ENCODE measurements at regions not wholly inside any gene's neighbourhood (a gene's known extent, or its start where the extent isn't known, plus 50 kb on each side); places are given as distances from the start of the nearest gene placed in this dataset.
"Not testable (repeated sequence)": the region's sequence is repeated elsewhere in the genome, so short reads cannot be mapped to it uniquely, and the experiment has no call there.

DNA sequence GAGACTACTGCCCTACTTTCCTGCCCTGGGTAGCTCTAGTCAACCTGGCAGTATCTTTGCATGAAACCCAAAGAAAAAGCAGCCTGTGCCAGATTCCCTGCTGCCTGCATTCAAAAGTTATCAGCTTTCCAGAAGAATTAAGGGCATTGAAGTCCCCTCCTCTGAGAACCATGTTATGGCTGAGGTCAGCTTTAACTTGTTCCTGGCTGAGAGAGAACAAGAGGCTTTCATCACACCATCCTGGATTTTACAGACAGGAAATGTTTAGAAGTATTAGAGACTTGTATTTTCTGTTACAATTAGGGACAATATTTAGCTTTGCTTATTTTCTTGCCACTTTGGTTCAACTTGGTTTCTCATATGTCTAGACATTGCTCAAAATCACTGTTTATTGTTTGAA is 238.8 kb downstream of the ARL4A start:
- H3K27ac ChIP-seq = no peak overlapping the region
- TF ChIP-seq, protein P1, sequence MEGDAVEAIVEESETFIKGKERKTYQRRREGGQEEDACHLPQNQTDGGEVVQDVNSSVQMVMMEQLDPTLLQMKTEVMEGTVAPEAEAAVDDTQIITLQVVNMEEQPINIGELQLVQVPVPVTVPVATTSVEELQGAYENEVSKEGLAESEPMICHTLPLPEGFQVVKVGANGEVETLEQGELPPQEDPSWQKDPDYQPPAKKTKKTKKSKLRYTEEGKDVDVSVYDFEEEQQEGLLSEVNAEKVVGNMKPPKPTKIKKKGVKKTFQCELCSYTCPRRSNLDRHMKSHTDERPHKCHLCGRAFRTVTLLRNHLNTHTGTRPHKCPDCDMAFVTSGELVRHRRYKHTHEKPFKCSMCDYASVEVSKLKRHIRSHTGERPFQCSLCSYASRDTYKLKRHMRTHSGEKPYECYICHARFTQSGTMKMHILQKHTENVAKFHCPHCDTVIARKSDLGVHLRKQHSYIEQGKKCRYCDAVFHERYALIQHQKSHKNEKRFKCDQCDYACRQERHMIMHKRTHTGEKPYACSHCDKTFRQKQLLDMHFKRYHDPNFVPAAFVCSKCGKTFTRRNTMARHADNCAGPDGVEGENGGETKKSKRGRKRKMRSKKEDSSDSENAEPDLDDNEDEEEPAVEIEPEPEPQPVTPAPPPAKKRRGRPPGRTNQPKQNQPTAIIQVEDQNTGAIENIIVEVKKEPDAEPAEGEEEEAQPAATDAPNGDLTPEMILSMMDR (conservative IDR thresholded peaks at IDR 0.05) = no peak

DNA sequence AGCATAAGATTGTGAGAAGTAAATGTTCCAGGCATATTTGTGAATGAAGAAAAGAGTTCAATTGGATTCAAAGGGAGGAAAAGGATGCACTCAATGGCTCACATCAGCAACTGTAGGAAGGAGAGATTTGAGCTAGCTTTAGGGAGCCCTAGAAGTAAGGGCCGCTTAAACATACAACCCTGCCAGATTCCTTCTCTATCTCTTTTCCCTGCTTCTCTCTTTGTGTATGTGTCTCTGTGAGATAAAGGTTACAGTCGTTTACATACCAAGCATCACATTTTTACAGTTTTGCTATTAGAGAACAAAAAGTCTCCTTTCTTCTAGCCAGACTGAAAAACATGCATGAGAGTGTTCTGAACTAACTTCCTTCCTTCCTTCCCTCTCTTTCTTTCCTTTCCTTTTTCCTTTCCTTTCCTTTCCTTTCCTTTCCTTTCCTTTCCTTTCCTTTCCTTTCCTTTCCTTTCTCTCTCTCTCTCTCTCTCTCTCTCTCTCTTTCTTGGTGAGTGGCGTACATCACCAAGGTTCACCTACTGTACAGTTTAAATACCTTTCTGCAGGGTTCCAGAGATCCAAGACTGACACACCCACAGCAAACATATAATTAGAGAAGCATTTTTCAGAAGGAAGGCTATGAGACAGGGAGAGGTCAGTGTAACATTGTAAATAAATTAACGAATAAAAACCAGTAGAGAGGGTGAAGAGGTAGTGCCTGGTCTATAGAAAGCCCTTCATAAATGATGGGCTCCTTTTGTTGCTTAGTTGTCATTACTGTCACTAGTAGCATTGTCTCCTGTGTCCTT is 240.4 kb downstream of the ARL4A start:
- TF ChIP-seq, protein P1 (conservative IDR thresholded peaks at IDR 0.05) = no peak
- H3K27ac ChIP-seq = no peak overlapping the region

DNA sequence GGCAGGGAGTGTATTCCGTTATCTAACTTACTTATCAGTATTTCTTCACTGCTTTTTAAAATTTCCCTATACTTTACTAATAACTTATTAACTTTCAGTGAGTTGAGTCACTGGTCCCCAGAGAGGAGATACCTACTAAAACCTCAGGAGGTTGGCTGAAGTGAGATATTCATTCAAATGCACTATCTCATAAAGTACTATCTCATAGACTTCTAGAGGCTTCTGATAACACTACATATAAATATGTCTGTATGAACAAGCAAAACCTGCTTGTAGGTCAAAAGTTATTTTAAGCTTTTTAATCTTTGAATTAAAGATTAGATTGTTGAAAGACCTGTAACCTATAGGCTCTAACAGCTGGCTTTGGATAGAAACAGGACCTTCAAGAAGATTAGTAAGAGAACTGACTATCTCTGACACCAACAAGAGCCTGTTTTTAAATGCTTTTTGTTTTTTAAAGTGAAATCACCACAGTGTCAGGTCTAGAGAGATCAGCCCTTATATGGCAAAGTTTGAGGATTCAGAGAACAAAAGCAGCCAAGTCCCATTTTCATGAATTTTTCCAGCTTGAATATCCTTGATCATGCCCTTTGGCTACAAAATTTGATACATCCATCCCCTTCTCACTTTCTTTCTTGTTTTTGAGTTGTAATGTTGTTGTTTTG is 242.2 kb downstream of the ARL4A start:
- TF ChIP-seq, protein P1 (conservative IDR thresholded peaks at IDR 0.05) = no peak
- no peak overlapping the region for H3K27ac ChIP-seq

DNA sequence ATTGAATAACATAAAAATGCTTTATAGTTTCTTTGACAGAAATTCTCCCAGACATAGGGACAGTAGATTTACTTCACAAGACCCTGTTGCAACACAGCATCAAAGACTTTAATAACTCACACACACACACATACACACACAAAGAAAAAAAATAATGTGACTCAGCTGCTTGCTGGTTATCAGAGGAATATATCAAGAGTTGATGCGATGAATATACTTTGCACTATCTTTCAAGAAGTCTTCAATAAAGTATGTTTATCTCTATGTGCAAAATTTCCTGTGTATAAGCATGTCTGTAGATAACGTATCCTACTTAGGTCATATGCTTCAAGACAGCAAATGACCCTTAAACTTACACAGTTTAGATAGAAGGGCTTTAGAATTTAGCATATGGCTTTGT is 243.1 kb downstream of the ARL4A start:
- no peak overlapping the region for H3K27ac ChIP-seq
- TF ChIP-seq, protein P1 (conservative IDR thresholded peaks at IDR 0.05) = no peak

DNA sequence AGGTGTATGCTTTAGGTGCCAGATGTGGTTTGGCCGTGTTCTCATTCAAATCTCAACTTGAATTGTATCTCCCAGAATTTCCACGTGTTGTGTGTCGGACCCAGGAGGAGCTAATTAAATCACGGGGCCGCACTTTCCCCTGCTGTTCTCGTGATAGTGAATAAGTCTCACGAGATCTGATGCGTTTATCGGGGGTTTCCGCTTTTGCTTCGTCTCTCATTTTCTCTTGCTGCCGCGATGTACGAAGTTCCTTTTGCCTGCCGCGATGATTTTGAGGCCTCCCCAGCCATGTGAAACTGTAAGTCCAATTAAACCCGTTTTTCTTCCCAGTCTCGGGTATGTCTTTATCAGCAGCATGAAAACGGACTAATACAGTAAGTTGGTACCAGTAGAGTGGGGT is 244.0 kb downstream of the ARL4A start:
- H3K27ac ChIP-seq = not testable (repeated sequence)

DNA sequence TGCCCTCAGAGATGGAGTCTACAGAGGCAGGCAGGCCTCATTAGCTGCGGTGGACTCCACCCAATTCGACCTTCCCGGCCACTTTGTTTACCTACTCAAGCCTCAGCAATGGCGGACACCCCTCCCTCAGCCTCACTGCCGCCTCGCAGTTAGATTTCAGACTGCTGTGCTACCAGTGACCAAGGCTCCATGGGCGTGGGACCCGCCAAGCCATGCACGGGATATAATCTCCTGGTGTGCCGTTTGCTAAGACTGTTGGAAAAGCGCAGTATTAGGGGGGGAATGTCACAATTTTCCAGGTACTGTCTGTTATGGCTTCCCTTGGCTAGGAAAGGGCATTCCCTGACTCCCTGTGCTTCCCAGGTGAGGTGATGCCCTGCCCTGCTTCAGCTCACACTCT is 252.3 kb downstream of the ARL4A start:
- TF ChIP-seq, protein P1 (conservative IDR thresholded peaks at IDR 0.05) = no peak
- no peak overlapping the region for H3K27ac ChIP-seq

DNA sequence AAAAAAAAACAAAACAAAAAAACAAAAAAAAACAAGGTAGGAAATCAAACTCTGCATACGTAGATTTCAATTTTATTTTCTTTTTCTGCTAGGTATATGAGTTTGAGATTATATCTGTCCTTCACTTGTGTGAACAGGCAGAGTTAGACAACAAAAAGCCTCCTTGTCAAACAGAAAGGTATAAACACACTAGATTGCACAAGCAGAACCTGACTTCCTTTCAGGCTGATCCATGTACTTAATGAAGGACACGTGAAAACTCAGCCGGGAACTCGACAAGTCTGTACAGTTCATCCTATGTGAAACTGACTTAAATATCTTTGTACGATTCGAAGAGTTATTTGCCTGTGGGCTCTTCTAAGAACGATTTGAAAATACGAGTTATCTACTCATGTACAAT is 254.1 kb downstream of the ARL4A start:
- TF ChIP-seq, protein P1 (conservative IDR thresholded peaks at IDR 0.05) = no peak
- peak overlapping the region; percentile 65 for H3K27ac ChIP-seq

DNA sequence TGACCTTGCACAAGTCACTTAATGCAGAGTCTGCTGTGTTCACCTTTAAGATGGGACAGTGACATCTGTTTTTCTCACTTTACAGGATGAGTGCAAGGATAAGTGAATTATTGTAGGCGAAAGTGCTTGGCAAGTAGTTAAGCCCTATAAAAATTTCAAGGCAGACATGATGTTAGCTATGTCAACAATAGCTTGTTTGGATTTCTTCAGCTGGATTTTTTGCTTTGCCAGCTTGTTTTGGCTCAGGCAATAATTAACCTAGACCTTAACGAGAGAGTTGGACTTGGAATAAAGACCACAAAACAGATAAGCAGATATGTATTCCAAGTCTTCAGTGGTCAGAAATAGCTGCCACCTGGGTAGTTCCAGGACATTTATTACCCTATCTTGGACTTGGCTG is 255.2 kb downstream of the ARL4A start:
- TF ChIP-seq, protein P1 (conservative IDR thresholded peaks at IDR 0.05) = no peak
- H3K27ac ChIP-seq = peak overlapping the region; percentile 65

Data from VCaP (cell line).